Prostate gland (tissue), 2 donors: ENCODE measurements at regions not wholly inside any gene's neighbourhood (a gene's known extent, or its start where the extent isn't known, plus 50 kb on each side); places are given as distances from the start of the nearest gene placed in this dataset.

ENCODE experiments used
- DNase-seq: peaks from one replicate; pipeline ENCODE4 v3.0.0-alpha.2; 2019; ENCODE audit warnings: low spot score
- H3K27ac ChIP-seq, 2 donors: fragments of 200-600 bp; sonication (generic); 2 replicates each; pipeline ENCODE4 v1.5.1; 2017 to 2019
- H3K27me3 ChIP-seq: fragments of 200-600 bp; sonication (generic); replicated peaks from 2 replicates; pipeline ENCODE4 v1.5.1; 2019; ENCODE audit not compliant: insufficient read depth
- H3K36me3 ChIP-seq, 2 donors: fragments of 200-600 bp; sonication (generic); 1 replicate in 1 of 2; 2 replicates in 1 of 2; pipeline versions ENCODE4 v1.5.1 to v1.8.1; 2017 to 2019
- H3K4me1 ChIP-seq: fragments of 200-600 bp; sonication (generic); replicated peaks from 2 replicates; pipeline ENCODE4 v1.5.1; 2019
- H3K4me3 ChIP-seq, 2 donors: fragments of 200-600 bp; sonication (generic); 2 replicates each; pipeline ENCODE4 v1.5.1; 2017 to 2019
- H3K9me3 ChIP-seq: fragments of 200-600 bp; sonication (generic); 2 replicates; pipeline ENCODE4 v1.5.1; 2017
- CTCF ChIP-seq, 4 experiments: fragments of 200-600 bp in 2 of 4; fragments of 450-650 bp in 2 of 4; sonication (generic) in 2 of 4; IDR thresholded peaks; 1 replicate in 3 of 4; 2 replicates in 1 of 4; pipeline ENCODE4 v1.5.1; 2016 to 2019; ENCODE audit warnings: antibody characterized with exemption in 4 of 4, mild to moderate bottlenecking in 2 of 4, moderate library complexity in 2 of 4
- POLR2A ChIP-seq: fragments of 450-650 bp; IDR thresholded peaks from one replicate; pipeline ENCODE4 v1.6.1; 2016; ENCODE audit warnings: antibody characterized with exemption, mild to moderate bottlenecking
- POLR2AphosphoS5 ChIP-seq: sonication (generic); formaldehyde crosslinking; IDR thresholded peaks from one replicate; pipeline ENCODE4 v1.6.1; 2017; ENCODE audit warnings: antibody characterized with exemption
- WGBS: methylation state at CpG from one replicate; pipeline ENCODE4 v1.1.5; 2018; 5-methylcytosine and 5-hydroxymethylcytosine counted together
- intact Hi-C: fragments of 100-400 bp; cut with DNase I; formaldehyde crosslinking; loops from one replicate; pipeline ENCODE4 v1.14.2; 2022

- no peak overlapping the region for H3K27ac ChIP-seq
- intact Hi-C loops: no loop called here
- WGBS: 92% methylated on average over 3 of the region's 3 CpGs
Observed at GRCh38 chr14:65290830-65291229, 121.7 kb upstream of the FUT8 start.

GRCh38 chr14:65291531-65291930 is 121.0 kb upstream of the FUT8 start:
- 88% methylated on average over 3 of the region's 3 CpGs for WGBS
- no peak overlapping the region for H3K27ac ChIP-seq
- no peaks in the 10 kb centered on the region for H3K27me3 ChIP-seq
- no peak overlapping the region for H3K4me3 ChIP-seq
- DNase-seq: no peak
- no peaks in the 10 kb centered on the region for H3K36me3 ChIP-seq
- no peaks in the 10 kb centered on the region for H3K4me1 ChIP-seq
- no peaks in the 10 kb centered on the region for H3K9me3 ChIP-seq
- intact Hi-C loops: no loop called here
- no peak for TF ChIP-seq CTCF (IDR thresholded peaks at IDR 0.05)
- TF ChIP-seq POLR2A: no peak
- TF ChIP-seq POLR2AphosphoS5: no peak

More at GRCh38 chr14:65290830-65291229, 121.7 kb upstream of the FUT8 start:
- Histone ChIP-seq H3K4me1 (no peaks in the 10 kb centered on the region), H3K9me3 (no peaks in the 10 kb centered on the region), H3K27me3 (no peaks in the 10 kb centered on the region), H3K4me3 (no peak overlapping the region), H3K36me3 (no peaks in the 10 kb centered on the region)
- TF ChIP-seq POLR2AphosphoS5 (no peak), CTCF (IDR thresholded peaks at IDR 0.05) (no peak), POLR2A (no peak)
- DNase-seq: no peak

DNA sequence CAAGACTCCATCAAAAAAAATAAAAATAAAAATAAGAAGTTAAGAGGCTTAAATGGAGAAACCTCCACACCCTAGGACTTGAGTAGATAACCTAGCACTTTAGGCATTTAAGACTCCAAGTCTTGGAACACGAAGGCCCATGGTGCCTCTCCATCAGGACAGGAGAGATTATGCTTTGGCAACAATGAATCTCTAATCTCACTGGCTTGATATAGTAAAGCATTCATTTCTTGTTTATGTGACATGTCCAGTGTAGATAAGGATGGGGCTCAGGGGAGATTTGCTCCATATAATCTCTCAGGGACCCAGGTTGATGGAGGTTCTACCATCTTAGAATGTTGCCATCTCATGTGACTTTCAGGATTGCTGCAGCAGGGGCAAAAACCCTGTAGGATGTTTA is 117.7 kb upstream of the FUT8 start:
- 85% methylated on average over 1 of the region's 1 CpG for WGBS
- DNase-seq: no peak
- intact Hi-C loops: no loop called here
- Histone ChIP-seq H3K27ac (no peak overlapping the region), H3K27me3 (no peaks in the 10 kb centered on the region), H3K9me3 (no peaks in the 10 kb centered on the region), H3K4me1 (no peaks in the 10 kb centered on the region), H3K4me3 (no peak overlapping the region), H3K36me3 (no peaks in the 10 kb centered on the region)
- TF ChIP-seq POLR2A: no peak
- TF ChIP-seq POLR2AphosphoS5: no peak
- TF ChIP-seq CTCF (IDR thresholded peaks at IDR 0.05): no peak

DNA sequence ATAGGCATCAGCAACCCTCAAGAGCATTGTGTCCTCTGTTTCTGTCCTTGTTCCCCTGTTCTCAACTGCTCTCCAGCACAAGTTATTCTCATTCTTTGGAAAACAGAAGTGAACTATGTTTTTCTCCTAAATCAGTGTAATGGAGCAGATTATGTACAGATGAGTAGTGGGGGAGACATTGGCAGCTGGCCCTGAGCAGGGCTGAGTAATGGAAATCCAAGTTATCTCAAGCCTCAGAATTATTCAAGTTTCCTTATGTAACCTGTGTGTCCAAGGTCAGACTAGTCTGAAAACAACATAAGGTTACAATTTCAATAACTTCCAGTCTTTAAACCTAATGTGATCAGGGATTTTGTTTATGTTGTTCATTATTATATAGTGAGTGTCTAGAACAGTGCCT is 116.1 kb upstream of the FUT8 start:
- TF ChIP-seq POLR2A (no peak), POLR2AphosphoS5 (no peak), CTCF (IDR thresholded peaks at IDR 0.05) (no peak)
- Histone ChIP-seq H3K4me3 (no peak overlapping the region), H3K9me3 (no peaks in the 10 kb centered on the region), H3K36me3 (no peaks in the 10 kb centered on the region), H3K27ac (no peak overlapping the region), H3K4me1 (no peaks in the 10 kb centered on the region), H3K27me3 (no peaks in the 10 kb centered on the region)
- intact Hi-C loops: no loop called here
- no peak for DNase-seq

GRCh38 chr14:65296876-65297275 is 115.7 kb upstream of the FUT8 start:
- Histone ChIP-seq H3K4me1 (no peaks in the 10 kb centered on the region), H3K36me3 (no peaks in the 10 kb centered on the region), H3K4me3 (no peak overlapping the region), H3K9me3 (no peaks in the 10 kb centered on the region), H3K27me3 (no peaks in the 10 kb centered on the region), H3K27ac (no peak overlapping the region)
- 90% methylated on average over 4 of the region's 4 CpGs for WGBS
- TF ChIP-seq CTCF (IDR thresholded peaks at IDR 0.05) (no peak), POLR2A (no peak), POLR2AphosphoS5 (no peak)
- intact Hi-C loops: no loop called here
- DNase-seq: no peak
